Panc1 (cell line): ENCODE measurements at regions not wholly inside any gene's neighbourhood (a gene's known extent, or its start where the extent isn't known, plus 50 kb on each side); places are given as distances from the start of the nearest gene placed in this dataset.

Experiments used
- ATAC-seq: fragments of 200-7000 bp; cut with Tn5 transposase; 2 replicates; pipeline ENCODE4 v1.9.1; 2020; ENCODE audit warnings: mild to moderate bottlenecking, moderate library complexity
- BruUV-seq: library from RNA; stranded (reverse); fragments of 400-500 nt; replicated peaks from 2 replicates; lab custom pipeline; 2021; lab: Mats Ljungman, UMichigan
- CTCF ChIA-PET: fragments of 300-600 bp; sonication (Branson Sonifier 250); formaldehyde crosslinking; loops from one replicate; lab custom pipeline; 2022; ENCODE audit warnings: antibody characterized with exemption; lab: Charles Lee
- POLR2A ChIA-PET: fragments of 300-600 bp; sonication (Branson Sonifier 250); formaldehyde crosslinking; loops from one replicate; lab custom pipeline; 2022; ENCODE audit warnings: antibody characterized with exemption; lab: Charles Lee
- DNase-seq: peaks from one replicate; pipeline ENCODE4 v3.0.0-alpha.2; 2010; ENCODE audit warnings: low read depth, low spot score
- H3K27ac ChIP-seq: 2 replicates; pipeline ENCODE4 v1.5.1; 2011; ENCODE audit warnings: mild to moderate bottlenecking, low read length, inconsistent platforms
- H3K27me3 ChIP-seq: fragments of 200-500 bp; sonication (Bioruptor generic); 2 replicates; pipeline ENCODE4 v1.6.0; 2014; ENCODE audit warnings: low read length, inconsistent platforms; ENCODE audit not compliant: control insufficient read depth, insufficient read depth
- H3K36me3 ChIP-seq: fragments of 200-500 bp; sonication (Bioruptor generic); 2 replicates; pipeline ENCODE4 v1.5.1; 2014; ENCODE audit warnings: inconsistent platforms, mild to moderate bottlenecking, low read length, moderate library complexity; ENCODE audit not compliant: control insufficient read depth, insufficient read depth
- H3K4me1 ChIP-seq: 2 replicates; pipeline ENCODE4 v1.5.1; 2011; ENCODE audit warnings: inconsistent platforms, mild to moderate bottlenecking, low read length, moderate library complexity; ENCODE audit not compliant: control insufficient read depth, insufficient read depth
- H3K4me3 ChIP-seq, 2 experiments: 2 replicates each; pipeline ENCODE4 v1.5.1; 2011 to 2012; ENCODE audit warnings: low read depth in 2 of 2, low read length in 2 of 2, mild to moderate bottlenecking in 2 of 2, inconsistent platforms in 1 of 2, moderate library complexity in 1 of 2
- H3K9me3 ChIP-seq: fragments of 200-500 bp; sonication (Bioruptor generic); 2 replicates; pipeline ENCODE4 v1.5.1; 2014; ENCODE audit warnings: low read depth, mild to moderate bottlenecking, inconsistent platforms, low read length, moderate library complexity; ENCODE audit not compliant: control insufficient read depth, insufficient read depth
- POLR2AphosphoS5 ChIP-seq: IDR thresholded peaks from 2 replicates; pipeline ENCODE4 v1.6.1; 2012; ENCODE audit warnings: mild to moderate bottlenecking, low read depth, low read length, moderate library complexity
- SIN3A ChIP-seq: IDR thresholded peaks from 2 replicates; pipeline ENCODE4 v1.6.1; 2012; ENCODE audit warnings: low read depth, mild to moderate bottlenecking, low read length, moderate library complexity, borderline replicate concordance; ENCODE audit not compliant: insufficient read depth
- TCF7L2 ChIP-seq: IDR thresholded peaks from 2 replicates; pipeline ENCODE4 v1.6.1; 2011; ENCODE audit warnings: mild to moderate bottlenecking, low read depth, low read length, inconsistent platforms
- in situ Hi-C: cut with HindIII; loops from 2 replicates; pipeline ENCODE4 v1.10.0; 2016; ENCODE audit warnings: low sequenced_read_pairs, low pct_unique_long_range_greater_than_20kb
- intact Hi-C: fragments of 100-400 bp; cut with micrococcal nuclease; formaldehyde crosslinking; loops from one replicate; pipeline ENCODE4 v1.10.0; 2022; ENCODE audit not compliant: unreplicated experiment
- TF ChIP-seq, protein P1 (sequence below): fragments of 450-650 bp; IDR thresholded peaks from 2 replicates; pipeline ENCODE4 v1.5.1; 2017; ENCODE audit warnings: mild to moderate bottlenecking
- TF ChIP-seq, protein P2 (sequence below), 2 experiments: IDR thresholded peaks; 2 replicates each; pipeline ENCODE4 v1.6.1; 2011 to 2012; ENCODE audit warnings: low read depth in 2 of 2, control low read depth in 1 of 2, low read length in 1 of 2, mild to moderate bottlenecking in 1 of 2, moderate library complexity in 1 of 2; ENCODE audit not compliant: insufficient read depth in 1 of 2

DNA sequence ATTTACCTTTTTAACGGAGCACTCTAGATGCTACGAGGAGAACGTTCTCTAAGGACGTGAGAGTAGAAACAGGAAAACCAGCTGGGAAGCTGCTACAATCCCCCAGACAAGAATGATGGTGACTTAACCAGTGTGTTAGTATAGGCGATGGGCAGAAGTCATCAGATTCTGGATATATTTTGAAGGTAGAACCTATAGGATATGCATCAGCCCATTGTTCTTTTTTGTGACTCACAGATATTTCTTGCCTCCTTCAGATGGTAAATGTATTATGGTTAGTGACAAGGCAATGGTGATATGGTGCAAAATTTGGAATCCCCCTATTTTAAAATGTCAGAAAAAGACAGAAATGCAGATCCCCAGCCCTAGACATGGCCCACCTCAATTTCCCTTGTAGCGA lies 258.2 kb downstream of the PHLDA1 start:
- POLR2A ChIA-PET: no interaction called here
- H3K27ac ChIP-seq: peak overlapping the region; percentile 88
- in situ Hi-C loops (no loop called here), intact Hi-C loops (no loop called here)
- ATAC-seq (0 out of 2 replicates have a peak, but pooled peaks have one; percentile 45), DNase-seq (no peak)
- no peaks in the 10 kb centered on the region for H3K36me3 ChIP-seq
- H3K4me1 ChIP-seq: peaks cover 3% of the 10 kb centered on the region; the same call in 1 of the 2 replicates
- TF ChIP-seq SIN3A (no peak), TCF7L2 (no peak), POLR2AphosphoS5 (no peak)
- TF ChIP-seq, protein P1, sequence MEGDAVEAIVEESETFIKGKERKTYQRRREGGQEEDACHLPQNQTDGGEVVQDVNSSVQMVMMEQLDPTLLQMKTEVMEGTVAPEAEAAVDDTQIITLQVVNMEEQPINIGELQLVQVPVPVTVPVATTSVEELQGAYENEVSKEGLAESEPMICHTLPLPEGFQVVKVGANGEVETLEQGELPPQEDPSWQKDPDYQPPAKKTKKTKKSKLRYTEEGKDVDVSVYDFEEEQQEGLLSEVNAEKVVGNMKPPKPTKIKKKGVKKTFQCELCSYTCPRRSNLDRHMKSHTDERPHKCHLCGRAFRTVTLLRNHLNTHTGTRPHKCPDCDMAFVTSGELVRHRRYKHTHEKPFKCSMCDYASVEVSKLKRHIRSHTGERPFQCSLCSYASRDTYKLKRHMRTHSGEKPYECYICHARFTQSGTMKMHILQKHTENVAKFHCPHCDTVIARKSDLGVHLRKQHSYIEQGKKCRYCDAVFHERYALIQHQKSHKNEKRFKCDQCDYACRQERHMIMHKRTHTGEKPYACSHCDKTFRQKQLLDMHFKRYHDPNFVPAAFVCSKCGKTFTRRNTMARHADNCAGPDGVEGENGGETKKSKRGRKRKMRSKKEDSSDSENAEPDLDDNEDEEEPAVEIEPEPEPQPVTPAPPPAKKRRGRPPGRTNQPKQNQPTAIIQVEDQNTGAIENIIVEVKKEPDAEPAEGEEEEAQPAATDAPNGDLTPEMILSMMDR: no peak
- TF ChIP-seq, protein P2, sequence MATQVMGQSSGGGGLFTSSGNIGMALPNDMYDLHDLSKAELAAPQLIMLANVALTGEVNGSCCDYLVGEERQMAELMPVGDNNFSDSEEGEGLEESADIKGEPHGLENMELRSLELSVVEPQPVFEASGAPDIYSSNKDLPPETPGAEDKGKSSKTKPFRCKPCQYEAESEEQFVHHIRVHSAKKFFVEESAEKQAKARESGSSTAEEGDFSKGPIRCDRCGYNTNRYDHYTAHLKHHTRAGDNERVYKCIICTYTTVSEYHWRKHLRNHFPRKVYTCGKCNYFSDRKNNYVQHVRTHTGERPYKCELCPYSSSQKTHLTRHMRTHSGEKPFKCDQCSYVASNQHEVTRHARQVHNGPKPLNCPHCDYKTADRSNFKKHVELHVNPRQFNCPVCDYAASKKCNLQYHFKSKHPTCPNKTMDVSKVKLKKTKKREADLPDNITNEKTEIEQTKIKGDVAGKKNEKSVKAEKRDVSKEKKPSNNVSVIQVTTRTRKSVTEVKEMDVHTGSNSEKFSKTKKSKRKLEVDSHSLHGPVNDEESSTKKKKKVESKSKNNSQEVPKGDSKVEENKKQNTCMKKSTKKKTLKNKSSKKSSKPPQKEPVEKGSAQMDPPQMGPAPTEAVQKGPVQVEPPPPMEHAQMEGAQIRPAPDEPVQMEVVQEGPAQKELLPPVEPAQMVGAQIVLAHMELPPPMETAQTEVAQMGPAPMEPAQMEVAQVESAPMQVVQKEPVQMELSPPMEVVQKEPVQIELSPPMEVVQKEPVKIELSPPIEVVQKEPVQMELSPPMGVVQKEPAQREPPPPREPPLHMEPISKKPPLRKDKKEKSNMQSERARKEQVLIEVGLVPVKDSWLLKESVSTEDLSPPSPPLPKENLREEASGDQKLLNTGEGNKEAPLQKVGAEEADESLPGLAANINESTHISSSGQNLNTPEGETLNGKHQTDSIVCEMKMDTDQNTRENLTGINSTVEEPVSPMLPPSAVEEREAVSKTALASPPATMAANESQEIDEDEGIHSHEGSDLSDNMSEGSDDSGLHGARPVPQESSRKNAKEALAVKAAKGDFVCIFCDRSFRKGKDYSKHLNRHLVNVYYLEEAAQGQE (IDR thresholded peaks at IDR 0.05; ENCODE audit: insufficient read depth in 1 of 2, low read depth in 2 of 2, low read length in 1 of 2): no peak
- peaks cover 14% of the 10 kb centered on the region; the same call in 1 of the 2 replicates for H3K9me3 ChIP-seq
- no TSS peak for BruUV-seq
- H3K4me3 ChIP-seq: no peak overlapping the region
- H3K27me3 ChIP-seq: no peaks in the 10 kb centered on the region
- CTCF ChIA-PET: no interaction called here

DNA sequence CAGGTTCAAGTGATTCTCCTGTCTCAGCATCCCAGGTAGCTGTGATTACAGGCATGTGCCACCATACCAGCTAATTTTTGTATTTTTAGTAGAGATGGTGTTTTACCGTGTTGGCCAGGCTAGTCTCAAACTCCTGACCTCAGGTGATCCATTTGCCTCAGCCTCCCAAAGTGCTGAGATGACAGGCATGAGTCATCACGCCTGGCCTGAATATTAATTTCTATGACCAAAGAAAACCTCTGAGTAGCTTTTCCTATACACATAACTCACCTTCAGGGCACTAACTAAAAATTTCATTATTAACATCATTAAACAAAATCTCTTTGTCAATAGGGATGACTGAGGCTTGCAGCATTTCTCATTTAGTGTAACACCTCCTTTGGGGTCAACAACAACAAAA lies 259.6 kb upstream of the KRR1 start:
- no peak for ATAC-seq
- intact Hi-C loops (no loop called here), in situ Hi-C loops (no loop called here)
- no peaks in the 10 kb centered on the region for H3K36me3 ChIP-seq
- no peak overlapping the region for H3K4me3 ChIP-seq
- H3K27ac ChIP-seq: peak overlapping the region; percentile 88
- DNase-seq: no peak
- POLR2A ChIA-PET: interaction anchor here (0.5 kb wide), 1 partner anchor 143 kb away, joined by 3 read pairs; no protein-coding TSS in a partner anchor
- CTCF ChIA-PET: interaction anchor here (0.7 kb wide), 1 partner anchor 49 kb away, joined by 3 read pairs; no protein-coding TSS in a partner anchor
- no peaks in the 10 kb centered on the region for H3K27me3 ChIP-seq
- BruUV-seq: no TSS peak
- peaks cover 17% of the 10 kb centered on the region for H3K4me1 ChIP-seq
- peaks cover 8% of the 10 kb centered on the region; the same call in 1 of the 2 replicates for H3K9me3 ChIP-seq
- TF ChIP-seq TCF7L2 (no peak), POLR2AphosphoS5 (no peak)

DNA sequence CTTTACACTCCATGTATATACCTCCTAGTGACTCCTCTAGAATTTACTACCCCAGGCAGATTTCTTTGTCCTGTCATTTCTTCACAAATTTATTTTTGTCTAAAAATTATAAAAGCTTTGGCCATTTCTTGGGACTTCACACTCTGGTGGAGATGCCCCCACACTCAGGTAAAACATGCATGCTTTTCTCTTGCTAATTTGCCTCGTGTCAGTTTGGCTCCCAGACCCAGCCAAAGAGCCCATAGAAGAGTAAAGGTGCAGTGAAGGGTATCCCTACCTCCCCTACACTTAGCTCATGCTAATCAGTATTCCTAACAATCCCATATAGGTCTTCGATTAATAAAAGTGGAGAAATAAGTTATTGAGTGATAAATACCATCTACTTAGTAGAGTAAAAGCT lies 256.5 kb upstream of the KRR1 start:
- TF ChIP-seq POLR2AphosphoS5 (no peak), TCF7L2 (no peak), SIN3A (no peak)
- TF ChIP-seq, protein P2 (IDR thresholded peaks at IDR 0.05; ENCODE audit: insufficient read depth in 1 of 2, low read depth in 2 of 2, low read length in 1 of 2): no peak
- TF ChIP-seq, protein P1: no peak
- Histone ChIP-seq H3K36me3 (no peaks in the 10 kb centered on the region), H3K27ac (peak overlapping the region; percentile 89), H3K27me3 (no peaks in the 10 kb centered on the region), H3K4me3 (no peak overlapping the region), H3K9me3 (peaks cover 8% of the 10 kb centered on the region; the same call in 1 of the 2 replicates), H3K4me1 (peaks cover 36% of the 10 kb centered on the region)
- ATAC-seq (no peak), DNase-seq (no peak)
- in situ Hi-C loops (no loop called here), intact Hi-C loops (loop anchor here (5.0 kb wide), 1 partner anchor 46 kb away; no protein-coding TSS in a partner anchor)
- CTCF ChIA-PET: no interaction called here
- POLR2A ChIA-PET: interaction anchor here (0.6 kb wide), 1 partner anchor 438 kb away, joined by 3 read pairs; the partner anchor contains the start of gene CAPS2
- BruUV-seq: no TSS peak
